ENCODE measurements at regions not wholly inside any gene's neighbourhood (a gene's known extent, or its start where the extent isn't known, plus 50 kb on each side); places are given as distances from the start of the nearest gene placed in this dataset.
"Not testable (repeated sequence)": the region's sequence is repeated elsewhere in the genome, so short reads cannot be mapped to it uniquely, and the experiment has no call there.

GRCh38 chr18:73671480-73671879, 476.2 kb downstream of the FBXO15 start:
- TF ChIP-seq, protein P1, sequence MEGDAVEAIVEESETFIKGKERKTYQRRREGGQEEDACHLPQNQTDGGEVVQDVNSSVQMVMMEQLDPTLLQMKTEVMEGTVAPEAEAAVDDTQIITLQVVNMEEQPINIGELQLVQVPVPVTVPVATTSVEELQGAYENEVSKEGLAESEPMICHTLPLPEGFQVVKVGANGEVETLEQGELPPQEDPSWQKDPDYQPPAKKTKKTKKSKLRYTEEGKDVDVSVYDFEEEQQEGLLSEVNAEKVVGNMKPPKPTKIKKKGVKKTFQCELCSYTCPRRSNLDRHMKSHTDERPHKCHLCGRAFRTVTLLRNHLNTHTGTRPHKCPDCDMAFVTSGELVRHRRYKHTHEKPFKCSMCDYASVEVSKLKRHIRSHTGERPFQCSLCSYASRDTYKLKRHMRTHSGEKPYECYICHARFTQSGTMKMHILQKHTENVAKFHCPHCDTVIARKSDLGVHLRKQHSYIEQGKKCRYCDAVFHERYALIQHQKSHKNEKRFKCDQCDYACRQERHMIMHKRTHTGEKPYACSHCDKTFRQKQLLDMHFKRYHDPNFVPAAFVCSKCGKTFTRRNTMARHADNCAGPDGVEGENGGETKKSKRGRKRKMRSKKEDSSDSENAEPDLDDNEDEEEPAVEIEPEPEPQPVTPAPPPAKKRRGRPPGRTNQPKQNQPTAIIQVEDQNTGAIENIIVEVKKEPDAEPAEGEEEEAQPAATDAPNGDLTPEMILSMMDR (IDR thresholded peaks at IDR 0.05), result not testable (repeated sequence)
- TF ChIP-seq POLR2A (IDR thresholded peaks at IDR 0.05), result not testable (repeated sequence)

Data from thyroid gland (tissue), 4 donors.